ENCODE measurements at regions not wholly inside any gene's neighbourhood (a gene's known extent, or its start where the extent isn't known, plus 50 kb on each side); places are given as distances from the start of the nearest gene placed in this dataset.

GRCh38 chr2:185531721-185532120 lies 206.9 kb upstream of the FSIP2 start:
- no peak for DNase-seq
- TF ChIP-seq CTCF (IDR thresholded peaks at IDR 0.05): no peak
- H3K4me3 ChIP-seq: no peak overlapping the region
- intact Hi-C loops (cut with DNase I; ENCODE audit: low total_unique reads): no loop called here
- no peaks in the 10 kb centered on the region for H3K36me3 ChIP-seq
- no peaks in the 10 kb centered on the region for H3K9me3 ChIP-seq
- H3K4me1 ChIP-seq: no peaks in the 10 kb centered on the region
- no peaks in the 10 kb centered on the region for H3K27me3 ChIP-seq
- H3K27ac ChIP-seq: no peak overlapping the region

- Histone ChIP-seq H3K27me3 (no peaks in the 10 kb centered on the region), H3K4me1 (no peaks in the 10 kb centered on the region), H3K36me3 (no peaks in the 10 kb centered on the region), H3K9me3 (no peaks in the 10 kb centered on the region), H3K4me3 (no peak overlapping the region), H3K27ac (no peak overlapping the region)
- no peak for TF ChIP-seq CTCF (IDR thresholded peaks at IDR 0.05)
- DNase-seq: no peak
- intact Hi-C loops (cut with DNase I; ENCODE audit: low total_unique reads): no loop called here
Observed at GRCh38 chr2:185537689-185538088, 200.9 kb upstream of the FSIP2 start.

- Histone ChIP-seq H3K4me3 (no peak overlapping the region), H3K27ac (no peak overlapping the region), H3K4me1 (no peaks in the 10 kb centered on the region), H3K27me3 (no peaks in the 10 kb centered on the region), H3K9me3 (no peaks in the 10 kb centered on the region), H3K36me3 (no peaks in the 10 kb centered on the region)
- TF ChIP-seq CTCF (IDR thresholded peaks at IDR 0.05): no peak
- no peak for DNase-seq
- intact Hi-C loops (cut with DNase I; ENCODE audit: low total_unique reads): no loop called here
Observed at GRCh38 chr2:185567196-185567595, 171.4 kb upstream of the FSIP2 start.

GRCh38 chr2:185567940-185568339 lies 170.7 kb upstream of the FSIP2 start:
- H3K4me3 ChIP-seq: no peak overlapping the region
- H3K36me3 ChIP-seq: no peaks in the 10 kb centered on the region
- no peaks in the 10 kb centered on the region for H3K9me3 ChIP-seq
- no peaks in the 10 kb centered on the region for H3K4me1 ChIP-seq
- intact Hi-C loops (cut with DNase I; ENCODE audit: low total_unique reads): no loop called here
- TF ChIP-seq CTCF (IDR thresholded peaks at IDR 0.05): no peak
- no peaks in the 10 kb centered on the region for H3K27me3 ChIP-seq
- no peak overlapping the region for H3K27ac ChIP-seq
- no peak for DNase-seq

GRCh38 chr2:185578322-185578721 lies 160.3 kb upstream of the FSIP2 start:
- no peak for TF ChIP-seq CTCF (IDR thresholded peaks at IDR 0.05)
- no peak overlapping the region for H3K4me3 ChIP-seq
- no peaks in the 10 kb centered on the region for H3K36me3 ChIP-seq
- H3K4me1 ChIP-seq: no peaks in the 10 kb centered on the region
- no peaks in the 10 kb centered on the region for H3K9me3 ChIP-seq
- intact Hi-C loops (cut with DNase I; ENCODE audit: low total_unique reads): no loop called here
- no peaks in the 10 kb centered on the region for H3K27me3 ChIP-seq
- H3K27ac ChIP-seq: no peak overlapping the region
- DNase-seq: no peak
